ENCODE measurements at regions not wholly inside any gene's neighbourhood (a gene's known extent, or its start where the extent isn't known, plus 50 kb on each side); places are given as distances from the start of the nearest gene placed in this dataset.

GRCh38 chr6:37765182-37765775, 54.2 kb upstream of the ZFAND3 start:
- TF ChIP-seq TCF7 (CRISPR knock-in tag; IDR thresholded peaks at IDR 0.05; ENCODE audit: low read depth) (no peak), RORB (CRISPR knock-in tag; IDR thresholded peaks at IDR 0.05) (no peak), GABPB1 (CRISPR knock-in tag; IDR thresholded peaks at IDR 0.05) (no peak)

Data from WTC11 (cell line).